ENCODE measurements at regions not wholly inside any gene's neighbourhood (a gene's known extent, or its start where the extent isn't known, plus 50 kb on each side); places are given as distances from the start of the nearest gene placed in this dataset.
"Not testable (repeated sequence)": the region's sequence is repeated elsewhere in the genome, so short reads cannot be mapped to it uniquely, and the experiment has no call there.

- no peak for DNase-seq
Observed at GRCh38 chr14:87407344-87407743, 585.6 kb downstream of the GALC start.

GRCh38 chr14:87405563-87405962 is 587.4 kb downstream of the GALC start:
- no peak for DNase-seq

- DNase-seq: no peak
Observed at GRCh38 chr14:87397499-87397898, 595.5 kb downstream of the GALC start.

GRCh38 chr14:87391066-87391465 is 601.9 kb downstream of the GALC start:
- DNase-seq: no peak

GRCh38 chr14:87388946-87389345 is 604.0 kb downstream of the GALC start:
- DNase-seq: no peak

GRCh38 chr14:87387806-87388205 is 605.2 kb downstream of the GALC start:
- DNase-seq: no peak

GRCh38 chr14:87386524-87386923 is 606.5 kb downstream of the GALC start:
- DNase-seq: no peak

- no peak for DNase-seq
Observed at GRCh38 chr14:87380054-87380453, 612.9 kb downstream of the GALC start.

GRCh38 chr14:87368751-87369150 is 624.2 kb downstream of the GALC start:
- no peak for DNase-seq

GRCh38 chr14:87360246-87360645 is 632.7 kb downstream of the GALC start:
- not testable (repeated sequence) for DNase-seq

- DNase-seq: no peak
Observed at GRCh38 chr14:87351007-87351406, 642.0 kb downstream of the GALC start.

- no peak for DNase-seq
Observed at GRCh38 chr14:87349921-87350320, 643.1 kb downstream of the GALC start.

GRCh38 chr14:87343652-87344051 is 649.3 kb downstream of the GALC start:
- no peak for DNase-seq

- DNase-seq: no peak
Observed at GRCh38 chr14:87334997-87335685, 657.8 kb downstream of the GALC start.

- no peak for DNase-seq
Observed at GRCh38 chr14:87331991-87332390, 661.0 kb downstream of the GALC start.

- no peak for DNase-seq
Observed at GRCh38 chr14:87325741-87326140, 667.2 kb downstream of the GALC start.

GRCh38 chr14:87323191-87323590 is 669.8 kb downstream of the GALC start:
- no peak for DNase-seq

GRCh38 chr14:87321548-87321947 is 671.4 kb downstream of the GALC start:
- no peak for DNase-seq

- no peak for DNase-seq
Observed at GRCh38 chr14:87312894-87313205, 680.1 kb downstream of the GALC start.

- DNase-seq: no peak
Observed at GRCh38 chr14:87312169-87312893, 680.7 kb downstream of the GALC start.

- no peak for DNase-seq
Observed at GRCh38 chr14:87309557-87309956, 683.4 kb downstream of the GALC start.

GRCh38 chr14:87306409-87307168 is 686.4 kb downstream of the GALC start:
- DNase-seq: no peak

- no peak for DNase-seq
Observed at GRCh38 chr14:87305345-87305744, 687.6 kb downstream of the GALC start.

- no peak for DNase-seq
Observed at GRCh38 chr14:87304404-87304803, 688.6 kb downstream of the GALC start.

Data from activated T-cell treated with anti-CD3 and anti-CD28 coated beads, Interleukin-2, amount 50 U/mL, for 48 hours (primary cell).